Activated T-cell treated with anti-CD3 and anti-CD28 coated beads, Interleukin-2, amount 50 U/mL, for 48 hours (primary cell): ENCODE measurements at regions not wholly inside any gene's neighbourhood (a gene's known extent, or its start where the extent isn't known, plus 50 kb on each side); places are given as distances from the start of the nearest gene placed in this dataset.
"Not testable (repeated sequence)": the region's sequence is repeated elsewhere in the genome, so short reads cannot be mapped to it uniquely, and the experiment has no call there.

Source experiments
- DNase-seq, 2 experiments: peaks; one replicate each; pipeline ENCODE4 v3.0.0-alpha.2; 2020

GRCh38 chr2:87319705-87320104 is 298.1 kb upstream of the PLGLB1 start:
- not testable (repeated sequence) for DNase-seq

DNA sequence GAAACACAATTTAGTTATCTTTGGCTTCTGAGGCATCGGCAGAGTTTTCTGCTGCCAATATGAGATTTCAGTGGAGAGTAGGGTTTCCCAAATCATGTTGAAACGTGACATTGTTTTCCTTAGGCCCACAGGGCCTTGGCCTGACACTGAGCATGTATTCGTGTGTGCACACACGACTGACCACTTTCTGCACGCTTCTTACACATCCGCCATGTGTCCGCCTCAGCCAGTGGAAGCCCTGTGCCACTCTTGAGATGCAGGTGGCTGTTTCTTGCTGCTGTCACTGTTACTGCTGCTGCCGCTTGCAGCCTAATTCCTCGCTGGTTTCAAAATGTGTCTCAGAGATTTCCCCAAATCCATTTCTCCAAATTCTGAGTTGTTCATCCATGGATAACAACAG is 299.6 kb upstream of the PLGLB1 start:
- DNase-seq = not testable (repeated sequence)

GRCh38 chr2:87324335-87325041 is 302.8 kb upstream of the PLGLB1 start:
- not testable (repeated sequence) for DNase-seq

DNA sequence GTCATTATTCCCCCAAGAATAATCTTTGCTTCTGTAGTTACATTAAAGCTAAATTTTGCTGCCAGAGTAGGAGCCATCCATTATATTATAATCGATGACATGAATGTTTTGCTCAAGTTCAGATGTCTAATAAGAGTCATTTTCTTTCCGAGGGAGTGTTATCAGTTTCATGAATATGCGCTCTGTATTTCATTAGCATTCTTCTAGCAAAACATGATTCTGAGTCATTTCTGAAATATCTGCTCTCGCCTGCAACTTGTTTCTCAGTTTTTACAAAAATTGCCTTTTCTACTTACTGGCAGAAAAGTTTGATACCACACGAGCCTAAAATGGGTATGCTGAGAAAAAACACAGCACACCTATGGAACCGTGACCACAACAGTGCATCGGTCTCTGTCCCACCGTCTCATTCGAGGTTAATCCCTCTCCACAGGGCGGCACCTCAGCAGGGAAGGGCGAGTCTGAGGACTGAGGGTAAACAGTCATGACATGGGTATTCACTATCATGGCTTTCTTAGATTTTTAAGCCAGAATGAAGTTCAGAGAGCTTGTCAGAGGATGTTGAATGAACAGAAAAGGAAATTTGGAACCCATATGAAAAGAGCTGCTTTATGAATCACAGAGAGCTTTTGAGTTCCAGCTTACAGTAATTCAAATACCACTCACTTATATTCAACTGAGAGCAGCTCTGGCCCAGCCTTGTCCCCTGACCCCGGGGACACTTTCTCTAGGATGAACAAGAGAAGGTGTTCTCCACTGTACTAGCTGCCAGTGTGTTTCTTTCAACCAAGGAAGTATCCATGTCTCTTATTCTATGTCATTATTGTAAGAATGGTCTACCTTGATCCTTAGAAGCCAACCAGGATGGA is 303.6 kb upstream of the PLGLB1 start:
- DNase-seq = not testable (repeated sequence)

DNA sequence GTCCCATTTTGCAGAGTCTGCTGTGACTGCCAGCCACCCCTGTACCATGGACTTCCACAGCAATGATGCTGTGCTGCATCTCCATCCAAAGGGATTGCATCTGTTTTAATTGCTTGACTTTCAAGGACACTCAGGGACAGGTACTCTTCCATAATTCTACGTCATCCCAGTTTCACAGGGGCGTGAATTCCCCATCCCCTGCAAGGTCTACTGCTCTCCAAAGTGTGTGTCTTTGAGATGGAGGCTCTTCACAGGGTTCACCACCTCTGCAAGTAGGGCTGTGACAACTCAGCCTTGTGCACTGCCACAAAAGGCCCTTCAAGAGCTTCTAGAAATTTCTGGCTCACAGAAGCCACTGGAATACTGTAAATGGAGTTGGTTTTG is 304.3 kb upstream of the PLGLB1 start:
- DNase-seq = not testable (repeated sequence)

GRCh38 chr2:87326754-87327153 is 305.1 kb upstream of the PLGLB1 start:
- DNase-seq = not testable (repeated sequence)

DNA sequence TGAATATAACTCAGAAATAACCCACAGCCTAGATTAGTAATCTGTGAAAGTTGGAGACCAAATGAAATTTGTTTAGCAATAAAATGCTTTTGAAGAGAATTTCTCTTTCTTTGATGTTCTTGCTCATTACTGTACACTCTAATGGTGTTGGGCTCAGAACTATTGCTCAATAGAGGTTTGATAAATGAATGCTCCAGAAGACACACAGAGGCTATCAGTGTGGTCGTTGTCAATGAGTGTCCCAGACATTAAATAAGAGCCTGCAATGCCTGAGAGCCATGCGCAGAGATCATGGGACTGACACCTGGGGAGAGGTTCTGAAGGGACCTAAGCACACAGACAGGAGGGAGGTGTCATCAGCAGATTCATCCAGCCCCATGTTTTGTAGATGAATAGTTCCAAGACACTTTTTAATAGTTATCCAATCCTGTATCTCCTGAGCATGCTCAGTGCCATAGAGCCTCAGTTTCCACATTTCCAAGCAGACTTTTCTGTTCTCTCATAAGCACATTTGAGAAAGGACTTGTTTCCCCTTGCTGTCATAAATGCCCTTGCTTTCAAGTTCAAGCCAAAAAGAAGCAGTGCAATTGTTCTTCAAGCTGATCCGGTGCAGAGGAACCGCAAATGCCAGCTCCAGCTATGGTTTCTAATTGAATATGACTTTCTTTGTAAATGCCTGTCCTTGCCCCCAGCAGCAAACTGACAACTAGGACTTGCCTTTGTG is 306.2 kb upstream of the PLGLB1 start:
- DNase-seq = not testable (repeated sequence)

- not testable (repeated sequence) for DNase-seq
These were observed 307.9 kb upstream of the PLGLB1 start for GRCh38 chr2:87329529-87329928.

DNA sequence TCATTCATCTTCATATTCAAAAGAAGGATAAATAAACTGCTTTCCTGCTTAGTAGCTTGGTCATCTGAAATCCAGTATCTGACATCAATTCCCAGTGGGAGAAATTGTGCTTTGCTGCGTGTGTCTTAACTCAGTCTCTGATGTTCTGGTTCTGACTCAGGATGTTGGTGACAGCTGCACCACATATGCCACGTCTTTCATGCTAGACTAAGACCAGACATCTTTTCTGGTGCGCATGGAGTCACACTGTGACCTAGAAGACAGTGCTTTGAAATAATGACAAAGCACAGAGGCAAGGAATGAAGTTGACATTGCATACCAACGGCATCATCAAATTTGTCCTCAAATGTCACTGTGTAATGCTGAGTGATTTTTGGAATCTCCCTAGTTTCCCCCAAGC is 308.8 kb upstream of the PLGLB1 start:
- DNase-seq = not testable (repeated sequence)

DNA sequence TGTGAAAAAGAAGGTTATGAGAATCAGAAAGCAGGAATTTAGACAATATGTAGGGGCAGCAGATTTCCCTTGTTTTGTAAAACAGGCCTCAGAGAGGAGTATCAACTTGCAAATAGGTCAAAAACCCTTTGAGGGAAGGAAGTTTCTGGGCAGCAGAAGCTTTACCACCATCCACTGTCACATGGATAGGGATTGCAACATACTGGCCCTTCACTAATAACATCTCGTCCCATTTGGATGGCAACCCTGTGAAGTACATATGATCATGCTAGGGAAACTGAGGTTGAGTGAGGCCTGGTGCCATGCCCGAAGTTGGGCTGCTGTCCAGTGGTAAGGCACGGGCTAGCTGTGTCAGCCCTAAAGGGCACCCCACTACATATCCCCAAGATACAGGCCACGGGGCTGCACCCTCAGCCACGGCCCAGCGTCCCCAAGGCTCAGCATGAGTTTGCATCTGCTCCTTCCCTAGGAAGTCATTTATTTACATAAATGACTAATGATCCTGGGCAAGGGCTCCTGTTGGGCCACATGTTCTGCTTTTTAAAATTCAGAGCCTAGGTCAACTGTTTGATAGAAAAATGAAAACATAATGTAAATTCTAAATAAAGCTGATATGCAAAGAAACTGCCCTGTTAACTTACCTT is 310.4 kb upstream of the PLGLB1 start:
- not testable (repeated sequence) for DNase-seq

- not testable (repeated sequence) for DNase-seq
These were observed 313.2 kb upstream of the PLGLB1 start for GRCh38 chr2:87334888-87335287.

- DNase-seq = not testable (repeated sequence)
These were observed 317.4 kb upstream of the PLGLB1 start for GRCh38 chr2:87338998-87339397.

GRCh38 chr2:87341601-87342014 is 320.0 kb upstream of the PLGLB1 start:
- DNase-seq = peak; percentile 48 to 66

GRCh38 chr2:87342175-87342574 is 320.5 kb upstream of the PLGLB1 start:
- not testable (repeated sequence) for DNase-seq

GRCh38 chr2:87343347-87343746 is 321.7 kb upstream of the PLGLB1 start:
- DNase-seq = not testable (repeated sequence)

- not testable (repeated sequence) for DNase-seq
These were observed 323.6 kb upstream of the PLGLB1 start for GRCh38 chr2:87345283-87345682.

GRCh38 chr2:87348556-87348955 is 326.9 kb upstream of the PLGLB1 start:
- not testable (repeated sequence) for DNase-seq

GRCh38 chr2:87349006-87349405 is 327.4 kb upstream of the PLGLB1 start:
- not testable (repeated sequence) for DNase-seq

GRCh38 chr2:87352178-87352934 is 330.7 kb upstream of the PLGLB1 start:
- DNase-seq = not testable (repeated sequence)

DNA sequence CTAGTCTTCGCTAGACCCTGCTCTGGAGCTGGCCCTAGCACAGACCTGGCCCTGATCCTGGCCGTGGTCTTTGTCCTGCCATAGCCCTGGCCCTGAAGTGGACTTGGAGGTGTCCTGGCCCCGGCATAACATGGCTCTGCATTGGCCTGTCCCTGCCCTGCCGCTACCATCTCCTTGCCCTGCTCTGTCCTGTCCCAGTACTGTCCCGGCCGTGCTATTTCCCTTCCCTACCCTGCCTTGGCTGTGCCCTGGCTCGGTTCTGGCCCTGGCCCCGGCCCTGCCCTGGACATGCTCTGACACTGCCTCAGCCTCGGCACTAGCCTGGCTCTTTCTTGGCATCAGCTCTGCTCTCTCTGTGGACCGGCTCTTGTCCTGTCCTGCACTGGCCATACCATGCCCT is 331.8 kb upstream of the PLGLB1 start:
- not testable (repeated sequence) for DNase-seq

- DNase-seq = not testable (repeated sequence)
These were observed 332.5 kb upstream of the PLGLB1 start for GRCh38 chr2:87354102-87354501.

GRCh38 chr2:87360250-87360649 is 338.6 kb upstream of the PLGLB1 start:
- DNase-seq = not testable (repeated sequence)
